Caco-2 (cell line): ENCODE measurements at regions not wholly inside any gene's neighbourhood (a gene's known extent, or its start where the extent isn't known, plus 50 kb on each side); places are given as distances from the start of the nearest gene placed in this dataset.

Experiments used
- BruUV-seq: library from RNA; stranded (reverse); fragments of 400-500 nt; replicated peaks from 2 replicates; lab custom pipeline; 2021; lab: Mats Ljungman, UMichigan
- CTCF ChIA-PET: fragments of 300-600 bp; sonication (Branson Sonifier 250); formaldehyde crosslinking; loops from one replicate; lab custom pipeline; 2022; ENCODE audit warnings: antibody characterized with exemption; lab: Charles Lee
- POLR2A ChIA-PET: fragments of 300-600 bp; sonication (Branson Sonifier 250); formaldehyde crosslinking; loops from one replicate; lab custom pipeline; 2022; ENCODE audit warnings: antibody characterized with exemption; lab: Charles Lee
- DNase-seq, 2 experiments: peaks; one replicate each; pipeline versions ENCODE4 v3.0.0 to v3.0.0-alpha.2; 2020 to 2022
- H3K27me3 ChIP-seq: replicated peaks from 2 replicates; pipeline ENCODE4 v1.6.0; 2011; ENCODE audit warnings: low read length; ENCODE audit not compliant: control insufficient read depth, insufficient read depth
- H3K36me3 ChIP-seq: 2 replicates; pipeline ENCODE4 v1.5.1; 2011; ENCODE audit warnings: low read length; ENCODE audit not compliant: control insufficient read depth, insufficient read depth
- H3K4me1 ChIP-seq: fragments of 250-450 bp; sonication (Bioruptor Pico); 2 replicates; pipeline ENCODE4 v1.5.1; 2020; ENCODE audit warnings: mild to moderate bottlenecking
- H3K4me3 ChIP-seq: 2 replicates; pipeline ENCODE4 v1.5.1; 2011; ENCODE audit warnings: low read depth, mild to moderate bottlenecking, control low read depth, low read length
- H3K9me3 ChIP-seq: fragments of 250-450 bp; sonication (Bioruptor Pico); 2 replicates; pipeline ENCODE4 v1.5.1; 2020; ENCODE audit warnings: mild to moderate bottlenecking, moderate library complexity
- H3K27ac Mint-ChIP-seq: one replicate; pipeline ENCODE4 v1.8.0; 2022; ENCODE audit warnings: mixed read lengths; ENCODE audit not compliant: unreplicated experiment
- H3K27me3 Mint-ChIP-seq: one replicate; pipeline ENCODE4 v1.8.0; 2022; ENCODE audit warnings: mixed read lengths; ENCODE audit not compliant: insufficient read depth, unreplicated experiment
- H3K36me3 Mint-ChIP-seq: one replicate; pipeline ENCODE4 v1.8.0; 2022; ENCODE audit warnings: mild to moderate bottlenecking, mixed read lengths; ENCODE audit not compliant: insufficient read depth, unreplicated experiment
- H3K4me1 Mint-ChIP-seq: one replicate; pipeline ENCODE4 v1.8.0; 2022; ENCODE audit warnings: low read depth, mixed read lengths; ENCODE audit not compliant: unreplicated experiment
- H3K4me3 Mint-ChIP-seq: one replicate; pipeline ENCODE4 v1.8.0; 2022; ENCODE audit warnings: mild to moderate bottlenecking, moderate library complexity, mixed read lengths; ENCODE audit not compliant: unreplicated experiment
- H3K9me3 Mint-ChIP-seq: one replicate; pipeline ENCODE4 v1.8.0; 2022; ENCODE audit warnings: mixed read lengths; ENCODE audit not compliant: unreplicated experiment
- CTCF ChIP-seq, 2 experiments: fragments of 200-600 bp in 1 of 2; IDR thresholded peaks; 1 replicate in 1 of 2; 2 replicates in 1 of 2; pipeline versions ENCODE4 v1.5.1 to v1.8.0; 2011 to 2022; ENCODE audit warnings: antibody characterized with exemption in 1 of 2, control low read depth in 1 of 2, inconsistent platforms in 1 of 2, low read depth in 1 of 2, low read length in 1 of 2, mild to moderate bottlenecking in 1 of 2, moderate library complexity in 1 of 2; ENCODE audit not compliant: insufficient read depth in 1 of 2, severe bottlenecking in 1 of 2, unreplicated experiment in 1 of 2
- intact Hi-C: fragments of 100-400 bp; cut with micrococcal nuclease; formaldehyde crosslinking; loops from one replicate; pipeline ENCODE4 v1.10.0; 2022; ENCODE audit not compliant: unreplicated experiment

DNA sequence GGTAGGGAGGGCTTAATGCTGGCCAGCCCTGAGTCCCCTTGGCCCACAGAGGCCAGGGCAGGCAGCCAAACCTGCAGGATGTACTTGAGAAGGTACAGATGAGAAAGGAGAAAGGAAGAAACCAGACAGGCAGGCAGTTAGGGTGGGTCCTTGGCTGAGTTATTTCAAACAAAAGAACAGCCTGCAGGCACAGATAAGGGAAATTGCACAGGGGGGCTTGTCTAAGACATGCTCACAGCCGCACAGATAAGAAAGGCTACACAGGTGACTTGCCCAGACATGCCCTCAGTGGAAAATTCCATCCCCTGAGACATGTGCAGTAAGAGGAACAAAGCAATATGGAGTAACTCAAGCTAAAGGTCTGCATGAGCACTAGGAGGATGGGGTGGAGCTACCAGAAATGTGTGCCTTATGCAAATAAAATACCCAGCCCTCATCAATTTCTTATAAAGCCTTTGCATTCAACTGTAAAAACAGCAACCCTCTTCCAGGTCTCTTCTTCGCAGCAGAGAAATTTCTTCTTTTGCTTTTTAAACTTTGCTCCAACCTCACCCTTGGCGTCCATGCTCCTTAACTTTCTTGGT is 158.2 kb upstream of the RGS6 start:
- no peak overlapping the region for H3K4me3 Mint-ChIP-seq
- CTCF ChIA-PET, result no interaction called here
- H3K9me3 Mint-ChIP-seq, result peaks cover 42% of the 10 kb centered on the region
- no peak for TF ChIP-seq CTCF (IDR thresholded peaks at IDR 0.05; ENCODE audit: insufficient read depth in 1 of 2, low read depth in 1 of 2, low read length in 1 of 2, severe bottlenecking in 1 of 2, unreplicated experiment in 1 of 2)
- POLR2A ChIA-PET, result no interaction called here
- no TSS peak for BruUV-seq
- Histone ChIP-seq H3K4me1 (no peaks in the 10 kb centered on the region), H3K4me3 (no peak overlapping the region), H3K9me3 (peaks cover 20% of the 10 kb centered on the region; the same call in 1 of the 2 replicates), H3K36me3 (no peaks in the 10 kb centered on the region), H3K27me3 (no peaks in the 10 kb centered on the region)
- intact Hi-C loops, result no loop called here
- no peaks in the 10 kb centered on the region for H3K36me3 Mint-ChIP-seq
- H3K27me3 Mint-ChIP-seq, result no peaks in the 10 kb centered on the region
- DNase-seq, result peak; percentile 19 to 50
- no peak overlapping the region for H3K27ac Mint-ChIP-seq
- H3K4me1 Mint-ChIP-seq, result no peaks in the 10 kb centered on the region

DNA sequence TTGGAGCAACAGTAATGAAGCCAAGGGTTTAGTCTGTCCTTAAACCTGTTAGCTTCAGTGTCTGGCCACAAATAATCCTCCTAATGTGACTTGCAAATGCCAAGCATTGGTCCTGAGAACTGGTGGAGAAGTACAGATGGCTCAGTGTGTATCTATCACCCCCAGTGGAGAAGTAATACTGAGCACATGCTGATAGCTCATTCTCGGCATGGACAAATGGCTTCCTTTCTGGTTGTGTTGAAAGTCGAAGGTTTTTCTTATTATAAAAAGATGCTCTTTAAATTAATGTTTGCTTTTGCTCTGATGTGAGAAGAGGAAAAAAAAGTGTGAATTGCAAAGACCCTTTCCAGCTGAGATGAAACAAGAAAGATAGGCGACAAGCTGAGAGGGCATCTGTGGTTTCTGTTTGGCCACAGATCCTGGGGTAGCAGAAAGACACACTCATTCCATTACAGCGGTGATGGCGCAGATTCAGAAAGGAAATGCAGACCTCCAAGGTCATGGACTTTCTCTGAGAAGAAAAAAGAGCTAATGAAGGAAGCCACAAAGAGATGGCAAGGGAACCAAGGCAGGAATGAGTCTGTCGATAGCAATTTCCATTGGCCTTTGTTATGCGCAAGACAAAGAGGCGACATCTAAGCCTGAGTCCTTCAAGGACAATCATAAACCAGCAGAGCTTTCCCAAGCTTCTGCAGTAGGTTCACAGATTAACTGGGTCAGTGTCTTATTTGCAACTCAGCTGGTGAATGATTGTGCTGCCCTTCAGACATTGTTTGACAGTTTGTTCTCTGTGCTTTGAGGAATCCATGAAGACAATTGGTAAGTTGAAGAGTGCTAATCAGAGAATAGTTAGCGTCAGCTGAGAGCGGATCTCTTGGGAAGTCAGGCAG is 155.5 kb upstream of the RGS6 start:
- Mint-ChIP-seq H3K36me3 (no peaks in the 10 kb centered on the region), H3K4me3 (no peak overlapping the region), H3K27me3 (no peaks in the 10 kb centered on the region), H3K27ac (no peak overlapping the region), H3K9me3 (peaks cover 32% of the 10 kb centered on the region), H3K4me1 (no peaks in the 10 kb centered on the region)
- no peak for TF ChIP-seq CTCF (IDR thresholded peaks at IDR 0.05; ENCODE audit: insufficient read depth in 1 of 2, low read depth in 1 of 2, low read length in 1 of 2, severe bottlenecking in 1 of 2, unreplicated experiment in 1 of 2)
- H3K4me1 ChIP-seq, result no peaks in the 10 kb centered on the region
- H3K36me3 ChIP-seq, result no peaks in the 10 kb centered on the region
- DNase-seq, result no peak
- H3K4me3 ChIP-seq, result no peak overlapping the region
- peaks cover 17% of the 10 kb centered on the region; the same call in 1 of the 2 replicates for H3K9me3 ChIP-seq
- intact Hi-C loops, result no loop called here
- no peaks in the 10 kb centered on the region for H3K27me3 ChIP-seq
- ChIA-PET POLR2A (no interaction called here), CTCF (no interaction called here)
- no TSS peak for BruUV-seq

DNA sequence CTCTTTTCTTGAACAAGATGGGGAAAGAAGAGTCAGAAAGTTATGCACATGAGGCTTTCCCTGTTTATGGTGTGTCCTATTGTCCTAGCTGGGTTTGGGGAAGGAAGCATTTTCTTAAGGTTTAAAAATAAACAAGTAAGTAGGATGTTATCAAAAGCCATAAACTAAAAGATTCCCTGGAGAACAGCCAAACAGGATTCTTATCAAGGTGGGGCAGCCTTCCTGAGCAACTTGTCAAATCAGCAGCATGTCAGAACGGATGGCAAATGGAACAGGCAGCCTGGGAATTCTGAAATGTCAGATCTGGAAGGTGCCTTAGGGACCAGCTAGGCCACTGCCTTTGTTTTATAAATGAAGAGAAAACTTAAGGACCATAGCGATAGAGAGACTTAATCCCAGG is 152.2 kb upstream of the RGS6 start:
- no TSS peak for BruUV-seq
- intact Hi-C loops, result no loop called here
- Histone ChIP-seq H3K4me1 (no peaks in the 10 kb centered on the region), H3K27me3 (no peaks in the 10 kb centered on the region), H3K36me3 (no peaks in the 10 kb centered on the region), H3K9me3 (no peaks in the 10 kb centered on the region), H3K4me3 (no peak overlapping the region)
- TF ChIP-seq CTCF (IDR thresholded peaks at IDR 0.05; ENCODE audit: insufficient read depth in 1 of 2, low read depth in 1 of 2, low read length in 1 of 2, severe bottlenecking in 1 of 2, unreplicated experiment in 1 of 2), result no peak
- no peak for DNase-seq
- POLR2A ChIA-PET, result no interaction called here
- Mint-ChIP-seq H3K27ac (no peak overlapping the region), H3K4me3 (no peak overlapping the region), H3K27me3 (peaks cover 3% of the 10 kb centered on the region), H3K9me3 (peaks cover 3% of the 10 kb centered on the region), H3K4me1 (no peaks in the 10 kb centered on the region), H3K36me3 (no peaks in the 10 kb centered on the region)
- CTCF ChIA-PET, result no interaction called here
